ENCODE measurements at regions not wholly inside any gene's neighbourhood (a gene's known extent, or its start where the extent isn't known, plus 50 kb on each side); places are given as distances from the start of the nearest gene placed in this dataset.

GRCh38 chr6:154606457-154606856 is 96.0 kb upstream of the CNKSR3 start:
- no peak for TF ChIP-seq CTCF (IDR thresholded peaks at IDR 0.05)
- no peak for TF ChIP-seq POLR2A (IDR thresholded peaks at IDR 0.05)
- no peak for TF ChIP-seq POLR2AphosphoS5 (IDR thresholded peaks at IDR 0.05)
- TF ChIP-seq EP300 (IDR thresholded peaks at IDR 0.05), result no peak
